ENCODE measurements at regions not wholly inside any gene's neighbourhood (a gene's known extent, or its start where the extent isn't known, plus 50 kb on each side); places are given as distances from the start of the nearest gene placed in this dataset.

- H3K4me1 ChIP-seq, result no peaks in the 10 kb centered on the region
- H3K4me3 ChIP-seq, result no peak overlapping the region
- TF ChIP-seq CTCF (IDR thresholded peaks at IDR 0.05; ENCODE audit: borderline replicate concordance), result no peak
- no peak for DNase-seq
- intact Hi-C loops (cut with micrococcal nuclease), result no loop called here
- H3K9me3 ChIP-seq (replicated peaks), result no peaks in the 10 kb centered on the region
- no peaks in the 10 kb centered on the region for H3K27me3 ChIP-seq (ENCODE audit: low read depth)
- peaks cover 5% of the 10 kb centered on the region for H3K36me3 ChIP-seq
- H3K27ac ChIP-seq (replicated peaks), result no peak overlapping the region
These were observed 364.4 kb downstream of the SEC14L1 start for GRCh38 chr17:77505181-77505639.

GRCh38 chr17:77506371-77506991, 365.7 kb downstream of the SEC14L1 start:
- no peaks in the 10 kb centered on the region for H3K27me3 ChIP-seq (ENCODE audit: low read depth)
- no peaks in the 10 kb centered on the region for H3K36me3 ChIP-seq
- no peak for DNase-seq
- intact Hi-C loops (cut with micrococcal nuclease), result no loop called here
- H3K27ac ChIP-seq (replicated peaks), result no peak overlapping the region
- H3K4me1 ChIP-seq, result no peaks in the 10 kb centered on the region
- no peak overlapping the region for H3K4me3 ChIP-seq
- H3K9me3 ChIP-seq (replicated peaks), result peaks cover 11% of the 10 kb centered on the region
- no peak for TF ChIP-seq CTCF (IDR thresholded peaks at IDR 0.05; ENCODE audit: borderline replicate concordance)

- Histone ChIP-seq H3K9me3 (replicated peaks) (peaks cover 19% of the 10 kb centered on the region), H3K27me3 (ENCODE audit: low read depth) (no peaks in the 10 kb centered on the region), H3K4me1 (no peaks in the 10 kb centered on the region), H3K36me3 (no peaks in the 10 kb centered on the region), H3K4me3 (no peak overlapping the region), H3K27ac (replicated peaks) (no peak overlapping the region)
- DNase-seq, result no peak
- intact Hi-C loops (cut with micrococcal nuclease), result no loop called here
- TF ChIP-seq CTCF (IDR thresholded peaks at IDR 0.05; ENCODE audit: borderline replicate concordance), result no peak
These were observed 366.5 kb downstream of the SEC14L1 start for GRCh38 chr17:77507111-77507885.

- Histone ChIP-seq H3K27ac (replicated peaks) (no peak overlapping the region), H3K4me3 (no peak overlapping the region), H3K4me1 (peaks cover 6% of the 10 kb centered on the region), H3K9me3 (replicated peaks) (peaks cover 21% of the 10 kb centered on the region), H3K27me3 (ENCODE audit: low read depth) (no peaks in the 10 kb centered on the region), H3K36me3 (no peaks in the 10 kb centered on the region)
- no peak for TF ChIP-seq CTCF (IDR thresholded peaks at IDR 0.05; ENCODE audit: borderline replicate concordance)
- intact Hi-C loops (cut with micrococcal nuclease), result no loop called here
- DNase-seq, result no peak
These were observed 367.4 kb downstream of the SEC14L1 start for GRCh38 chr17:77508047-77508715.

- no peak for DNase-seq
- H3K4me1 ChIP-seq, result peaks cover 11% of the 10 kb centered on the region
- no peaks in the 10 kb centered on the region for H3K36me3 ChIP-seq
- no peaks in the 10 kb centered on the region for H3K27me3 ChIP-seq (ENCODE audit: low read depth)
- peaks cover 21% of the 10 kb centered on the region for H3K9me3 ChIP-seq (replicated peaks)
- TF ChIP-seq CTCF (IDR thresholded peaks at IDR 0.05; ENCODE audit: borderline replicate concordance), result no peak
- no peak overlapping the region for H3K27ac ChIP-seq (replicated peaks)
- intact Hi-C loops (cut with micrococcal nuclease), result no loop called here
- no peak overlapping the region for H3K4me3 ChIP-seq
These were observed 368.3 kb downstream of the SEC14L1 start for GRCh38 chr17:77509089-77509488.

Measured in left ventricle myocardium inferior (tissue), 1 donor.